Common myeloid progenitor, CD34-positive (primary cell): ENCODE measurements at regions not wholly inside any gene's neighbourhood (a gene's known extent, or its start where the extent isn't known, plus 50 kb on each side); places are given as distances from the start of the nearest gene placed in this dataset.
"Not testable (repeated sequence)": the region's sequence is repeated elsewhere in the genome, so short reads cannot be mapped to it uniquely, and the experiment has no call there.

Experiments used
- CTCF ChIA-PET: fragments of 350-600 bp; sonication (Branson Sonifier 250); formaldehyde crosslinking; loops from one replicate; lab custom pipeline; 2021; ENCODE audit warnings: antibody characterized with exemption; lab: Charles Lee
- POLR2A ChIA-PET: fragments of 350-600 bp; sonication (Branson Sonifier 250); formaldehyde crosslinking; loops from one replicate; lab custom pipeline; 2021; ENCODE audit warnings: antibody characterized with exemption; lab: Charles Lee
- DNase-seq, 3 donors: peaks; one replicate each; pipeline versions ENCODE4 v3.0.0 to v3.0.0-alpha.2; 2013
- H3K27ac ChIP-seq, 2 experiments: 1 replicate in 1 of 2; 2 replicates in 1 of 2; pipeline ENCODE4 v1.7.0; 2013; ENCODE audit warnings: inconsistent platforms in 2 of 2, low read length in 2 of 2, mild to moderate bottlenecking in 2 of 2, low read depth in 1 of 2, moderate library complexity in 1 of 2; ENCODE audit not compliant: severe bottlenecking in 2 of 2, insufficient read depth in 1 of 2, poor library complexity in 1 of 2
- H3K27me3 ChIP-seq, 5 experiments: replicated peaks in 2 of 5; 1 replicate in 3 of 5; 2 replicates in 2 of 5; pipeline versions ENCODE4 v1.6.1 to v1.7.0; 2013; ENCODE audit warnings: low read length in 4 of 5, mild to moderate bottlenecking in 2 of 5, moderate library complexity in 2 of 5, inconsistent platforms in 1 of 5; ENCODE audit not compliant: insufficient read depth in 5 of 5, control insufficient read depth in 4 of 5
- H3K36me3 ChIP-seq, 4 experiments: 1 replicate in 2 of 4; 2 replicates in 2 of 4; pipeline versions ENCODE4 v1.6.1 to v1.7.0; 2013; ENCODE audit warnings: low read length in 3 of 4, control low read depth in 1 of 4, mild to moderate bottlenecking in 1 of 4; ENCODE audit not compliant: control insufficient read depth in 4 of 4, insufficient read depth in 4 of 4
- H3K4me1 ChIP-seq, 4 experiments: 1 replicate in 3 of 4; 2 replicates in 1 of 4; pipeline versions ENCODE4 v1.6.1 to v1.7.1; 2013; ENCODE audit warnings: low read length in 3 of 4, mild to moderate bottlenecking in 3 of 4, control low read depth in 1 of 4, inconsistent platforms in 1 of 4, moderate library complexity in 1 of 4; ENCODE audit not compliant: control insufficient read depth in 4 of 4, insufficient read depth in 4 of 4; ENCODE audit errors: control extremely low read depth in 1 of 4
- H3K4me3 ChIP-seq, 7 experiments: 1 replicate in 4 of 7; 2 replicates in 3 of 7; pipeline versions ENCODE4 v1.5.1 to v1.7.0; 2013; ENCODE audit warnings: mild to moderate bottlenecking in 7 of 7, low read length in 6 of 7, moderate library complexity in 6 of 7, inconsistent platforms in 2 of 7, low read depth in 2 of 7, control low read depth in 1 of 7; ENCODE audit not compliant: insufficient read depth in 4 of 7, control insufficient read depth in 1 of 7; ENCODE audit errors: extremely low read depth in 1 of 7
- H3K9me3 ChIP-seq, 5 experiments: 1 replicate in 4 of 5; 2 replicates in 1 of 5; pipeline versions ENCODE4 v1.6.1 to v1.7.1; 2013; ENCODE audit warnings: low read length in 4 of 5, mild to moderate bottlenecking in 2 of 5, inconsistent platforms in 1 of 5, low read depth in 1 of 5, moderate library complexity in 1 of 5; ENCODE audit not compliant: control insufficient read depth in 4 of 5, insufficient read depth in 2 of 5; ENCODE audit errors: control extremely low read depth in 1 of 5
- WGBS: methylation state at CpG from one replicate; pipeline ENCODE4 v1.1.5; 2013; ENCODE audit not compliant: insufficient coverage; 5-methylcytosine and 5-hydroxymethylcytosine counted together

DNA sequence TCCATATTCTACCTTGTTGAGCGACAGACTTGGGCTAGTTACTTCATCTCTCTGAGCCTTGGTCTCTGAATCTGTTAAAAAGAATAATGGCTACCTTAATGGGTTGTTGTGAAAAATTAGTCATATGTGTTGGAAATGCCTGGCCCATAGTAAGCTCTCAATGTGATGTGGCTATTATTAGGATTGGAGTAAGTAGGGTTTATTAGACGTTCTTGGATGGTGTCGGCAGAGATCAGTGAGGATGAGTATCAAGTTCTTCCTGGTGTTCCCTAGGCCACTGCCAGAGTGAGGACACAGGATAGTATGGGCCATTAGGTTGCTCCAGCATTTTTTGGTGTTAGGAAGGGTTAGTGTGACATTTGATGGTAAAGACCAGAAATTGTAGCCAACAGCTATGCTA, 121.1 kb upstream of the DUSP10 start:
- DNase-seq = no peak
- Histone ChIP-seq H3K36me3 (no peaks in the 10 kb centered on the region), H3K4me1 (peaks cover 0 to 3% (median 0%) of the 10 kb centered on the region in 4 experiments), H3K27me3 (no peaks in the 10 kb centered on the region), H3K4me3 (no peak overlapping the region), H3K9me3 (no peaks in the 10 kb centered on the region), H3K27ac (no peak overlapping the region)
- ChIA-PET CTCF (no interaction called here), POLR2A (no interaction called here)
- WGBS = 100% methylated on average over 3 of the region's 3 CpGs

DNA sequence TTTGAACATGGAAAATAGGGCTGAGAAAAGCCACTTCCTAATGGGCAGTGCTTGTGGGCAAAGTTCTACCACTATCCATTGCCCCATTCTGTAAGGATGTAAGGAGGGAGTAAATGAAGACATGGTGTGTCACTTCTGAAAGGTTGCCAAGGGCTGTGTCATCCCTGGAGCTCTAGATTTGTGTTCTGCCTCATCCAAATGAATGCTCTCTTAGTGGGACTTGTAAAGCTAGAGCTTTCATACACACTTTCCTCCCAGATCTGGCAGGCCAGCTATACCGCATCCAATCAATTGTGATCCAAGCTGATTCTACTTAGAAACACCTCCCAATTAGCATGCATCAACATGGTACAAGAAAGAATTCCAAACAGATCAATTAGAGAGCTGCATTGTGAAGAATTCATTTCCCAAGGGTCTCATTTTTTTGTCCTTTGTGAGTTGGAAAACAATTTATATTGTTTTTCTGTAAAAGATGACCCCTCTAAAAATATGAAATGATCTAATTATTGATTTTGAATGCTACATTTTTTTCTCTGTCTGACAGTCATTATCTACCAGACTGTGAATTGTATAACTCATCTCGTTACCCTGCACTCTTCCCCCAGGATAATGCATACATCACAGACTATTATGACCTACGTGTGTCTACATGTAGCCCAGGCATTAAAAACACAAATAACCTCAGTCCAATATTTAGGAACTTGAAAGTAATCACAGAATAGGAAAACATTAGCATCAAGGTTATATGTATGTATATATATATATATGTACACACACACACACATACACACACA, 117.1 kb upstream of the DUSP10 start:
- no peak for DNase-seq
- Histone ChIP-seq H3K27ac (no peak overlapping the region), H3K4me1 (peaks cover 0 to 3% (median 0%) of the 10 kb centered on the region in 4 experiments), H3K9me3 (no peaks in the 10 kb centered on the region), H3K27me3 (no peaks in the 10 kb centered on the region), H3K4me3 (no peak overlapping the region), H3K36me3 (no peaks in the 10 kb centered on the region)
- ChIA-PET POLR2A (interaction anchor here (0.6 kb wide), 1 partner anchor 23 kb away, joined by 3 read pairs; no protein-coding TSS in a partner anchor), CTCF (interaction anchor here (1.0 kb wide), 1 partner anchor 20 kb away, joined by 3 read pairs; no protein-coding TSS in a partner anchor)
- no CpG with 5 or more reads among the region's 3 CpGs for WGBS

DNA sequence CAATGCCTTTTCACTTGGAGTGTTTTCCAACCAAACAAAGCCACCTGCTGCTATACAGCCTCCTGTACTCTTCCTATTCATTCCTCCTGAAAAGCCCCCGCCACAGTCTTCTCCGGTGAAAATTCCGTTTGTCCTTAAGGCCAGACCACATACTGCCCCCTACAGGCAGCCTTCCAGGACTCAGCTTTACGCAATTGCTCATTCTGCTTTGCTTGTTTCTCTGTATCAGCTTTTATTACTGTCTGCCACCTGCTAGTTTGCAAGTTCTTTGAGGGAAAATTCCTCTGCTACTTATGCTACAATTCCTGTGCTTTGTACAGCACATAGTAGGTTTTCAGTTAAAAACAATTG, 115.2 kb upstream of the DUSP10 start:
- H3K27ac ChIP-seq, H3K4me1 ChIP-seq, DNase-seq, H3K9me3 ChIP-seq, H3K27me3 ChIP-seq, POLR2A ChIA-PET, H3K4me3 ChIP-seq, H3K36me3 ChIP-seq: not testable (repeated sequence)
- CTCF ChIA-PET = interaction anchor here (1.6 kb wide), 1 partner anchor 7 kb away, joined by 3 read pairs; no protein-coding TSS in a partner anchor
- 100% methylated on average over 1 of the region's 4 CpGs for WGBS

DNA sequence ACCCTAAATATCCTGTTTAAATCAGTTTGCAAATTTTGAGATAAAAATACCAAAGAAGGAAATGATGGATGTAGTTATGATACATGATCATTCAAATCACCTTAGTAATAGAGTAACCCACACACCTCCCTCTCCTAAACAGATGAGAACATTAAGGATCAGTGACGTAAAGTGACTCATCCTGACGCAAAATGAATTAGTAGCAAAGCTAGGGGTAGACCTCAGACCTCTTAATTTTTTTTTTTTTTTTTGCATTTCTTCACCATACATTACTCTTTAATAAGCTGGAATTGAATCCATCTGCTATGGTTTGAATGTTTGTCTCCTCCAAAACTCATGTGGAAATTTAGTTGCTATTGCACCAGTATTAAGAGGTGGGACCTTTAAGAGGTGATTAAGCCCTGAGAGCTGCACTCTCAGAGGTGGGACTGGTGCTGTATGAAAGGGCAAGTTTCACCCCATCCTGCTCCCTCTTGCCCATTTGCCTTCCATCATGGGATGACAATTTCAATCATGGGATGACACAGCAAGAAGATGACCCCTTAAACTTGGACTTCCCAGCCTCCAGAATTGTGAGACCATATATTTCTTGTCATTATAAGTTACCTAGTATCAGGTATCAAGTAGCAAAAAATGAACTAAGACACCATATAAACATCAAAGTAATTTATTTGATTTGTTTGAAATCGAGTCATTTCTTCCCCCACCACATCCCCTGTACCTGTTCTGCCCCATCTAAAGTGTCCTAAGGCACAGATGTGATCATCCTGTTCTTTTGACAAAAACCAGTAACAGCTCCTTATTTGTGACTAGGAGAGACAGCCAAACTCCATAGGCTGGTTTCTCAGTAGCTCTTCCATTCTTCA, 114.6 kb upstream of the DUSP10 start:
- Histone ChIP-seq H3K9me3 (no peaks in the 10 kb centered on the region), H3K27me3 (no peaks in the 10 kb centered on the region), H3K4me1 (no peaks in the 10 kb centered on the region), H3K36me3 (no peaks in the 10 kb centered on the region), H3K4me3 (no peak overlapping the region), H3K27ac (no peak overlapping the region)
- no CpG with 5 or more reads among the region's 3 CpGs for WGBS
- no peak for DNase-seq
- ChIA-PET CTCF (interaction anchor here (1.1 to 1.6 kb wide), 2 partner anchors 8 to 19 kb away, joined by 3 to 4 read pairs; no protein-coding TSS in a partner anchor), POLR2A (no interaction called here)

DNA sequence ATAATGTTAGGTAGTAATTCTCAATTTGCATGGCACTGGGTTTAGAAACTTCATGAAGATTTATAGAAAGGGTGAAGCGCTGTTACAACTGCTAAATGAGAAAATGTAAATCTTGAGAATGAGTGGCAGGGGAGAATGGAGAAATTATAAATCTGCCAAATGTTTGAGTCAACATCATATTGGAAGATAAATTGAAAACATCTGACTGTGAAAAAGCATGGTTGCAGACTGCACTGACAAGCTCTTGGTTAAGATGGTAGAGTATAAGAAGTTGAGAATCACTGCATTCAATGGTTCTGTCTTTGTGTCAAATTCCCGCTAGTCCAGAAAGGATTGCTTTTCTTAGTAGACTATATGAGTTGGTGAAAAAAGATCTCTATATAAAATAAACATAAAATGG, 113.3 kb upstream of the DUSP10 start:
- no peak for DNase-seq
- WGBS = 100% methylated on average over 1 of the region's 2 CpGs
- no peak overlapping the region for H3K27ac ChIP-seq
- no peak overlapping the region for H3K4me3 ChIP-seq
- ChIA-PET CTCF (interaction anchor here (1.2 to 1.6 kb wide), 2 partner anchors 9 to 48 kb away, joined by 3 read pairs; no protein-coding TSS in a partner anchor), POLR2A (no interaction called here)
- no peaks in the 10 kb centered on the region for H3K27me3 ChIP-seq
- no peaks in the 10 kb centered on the region for H3K9me3 ChIP-seq
- H3K36me3 ChIP-seq = no peaks in the 10 kb centered on the region
- H3K4me1 ChIP-seq = no peaks in the 10 kb centered on the region

DNA sequence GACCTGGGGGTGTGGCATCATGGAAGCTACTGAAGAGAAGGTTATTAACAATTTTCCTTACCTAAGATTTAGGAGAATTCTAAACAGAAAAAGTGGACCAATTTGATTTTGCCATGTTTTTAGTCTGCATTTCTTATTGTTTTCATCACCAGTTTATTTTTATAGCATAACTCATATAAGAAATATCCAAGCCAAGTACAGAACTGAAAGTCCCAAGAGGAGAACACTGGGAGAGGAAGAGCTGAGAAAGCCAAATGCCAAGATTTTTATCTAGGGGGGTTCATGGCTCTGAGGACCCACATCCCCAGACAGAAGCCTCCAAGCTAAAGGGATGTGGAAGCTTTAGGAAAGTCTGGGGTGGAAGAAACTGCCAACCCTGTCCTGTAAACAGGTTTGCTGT, 109.4 kb upstream of the DUSP10 start:
- Histone ChIP-seq H3K27ac (no peak overlapping the region), H3K36me3 (no peaks in the 10 kb centered on the region), H3K4me1 (no peaks in the 10 kb centered on the region), H3K4me3 (no peak overlapping the region), H3K27me3 (no peaks in the 10 kb centered on the region), H3K9me3 (no peaks in the 10 kb centered on the region)
- CTCF ChIA-PET = interaction anchor here (1.0 kb wide), 1 partner anchor 10 kb away, joined by 3 read pairs; no protein-coding TSS in a partner anchor
- no peak for DNase-seq
- POLR2A ChIA-PET = no interaction called here
